VCaP (cell line): ENCODE measurements at regions not wholly inside any gene's neighbourhood (a gene's known extent, or its start where the extent isn't known, plus 50 kb on each side); places are given as distances from the start of the nearest gene placed in this dataset.

Source experiments
- H3K27ac ChIP-seq: fragments of 450-650 bp; 2 replicates; pipeline ENCODE4 v1.5.1; 2017
- CTCF ChIP-seq: fragments of 450-650 bp; conservative IDR thresholded peaks from 2 replicates; pipeline ENCODE4 v1.5.1; 2017; ENCODE audit warnings: mild to moderate bottlenecking, moderate library complexity

GRCh38 chr9:28821240-28821639, 1248.0 kb upstream of the C9orf72 start:
- TF ChIP-seq CTCF, result no peak
- H3K27ac ChIP-seq, result no peak overlapping the region

- H3K27ac ChIP-seq, result no peak overlapping the region
- TF ChIP-seq CTCF, result no peak
These were observed 1251.2 kb upstream of the C9orf72 start for GRCh38 chr9:28824432-28824963.

- no peak for TF ChIP-seq CTCF
- no peak overlapping the region for H3K27ac ChIP-seq
These were observed 1259.0 kb upstream of the C9orf72 start for GRCh38 chr9:28832168-28832770.

GRCh38 chr9:28834156-28834555, 1260.9 kb upstream of the C9orf72 start:
- no peak overlapping the region for H3K27ac ChIP-seq
- TF ChIP-seq CTCF, result no peak

- TF ChIP-seq CTCF, result no peak
- no peak overlapping the region for H3K27ac ChIP-seq
These were observed 1266.6 kb upstream of the C9orf72 start for GRCh38 chr9:28839778-28840430.

GRCh38 chr9:28841775-28842174, 1268.5 kb upstream of the C9orf72 start:
- TF ChIP-seq CTCF, result no peak
- H3K27ac ChIP-seq, result no peak overlapping the region

- H3K27ac ChIP-seq, result no peak overlapping the region
- no peak for TF ChIP-seq CTCF
These were observed 1274.0 kb upstream of the C9orf72 start for GRCh38 chr9:28847331-28847730.
